Stimulated activated CD4-positive, alpha-beta T cell treated with anti-CD3 and anti-CD28 coated beads, Interleukin-4, amount 100 ng/mL, for 1 hour (primary cell): ENCODE measurements at regions not wholly inside any gene's neighbourhood (a gene's known extent, or its start where the extent isn't known, plus 50 kb on each side); places are given as distances from the start of the nearest gene placed in this dataset.

ENCODE experiments used
- DNase-seq: peaks from one replicate; pipeline ENCODE4 v3.0.0-alpha.2; 2020

DNA sequence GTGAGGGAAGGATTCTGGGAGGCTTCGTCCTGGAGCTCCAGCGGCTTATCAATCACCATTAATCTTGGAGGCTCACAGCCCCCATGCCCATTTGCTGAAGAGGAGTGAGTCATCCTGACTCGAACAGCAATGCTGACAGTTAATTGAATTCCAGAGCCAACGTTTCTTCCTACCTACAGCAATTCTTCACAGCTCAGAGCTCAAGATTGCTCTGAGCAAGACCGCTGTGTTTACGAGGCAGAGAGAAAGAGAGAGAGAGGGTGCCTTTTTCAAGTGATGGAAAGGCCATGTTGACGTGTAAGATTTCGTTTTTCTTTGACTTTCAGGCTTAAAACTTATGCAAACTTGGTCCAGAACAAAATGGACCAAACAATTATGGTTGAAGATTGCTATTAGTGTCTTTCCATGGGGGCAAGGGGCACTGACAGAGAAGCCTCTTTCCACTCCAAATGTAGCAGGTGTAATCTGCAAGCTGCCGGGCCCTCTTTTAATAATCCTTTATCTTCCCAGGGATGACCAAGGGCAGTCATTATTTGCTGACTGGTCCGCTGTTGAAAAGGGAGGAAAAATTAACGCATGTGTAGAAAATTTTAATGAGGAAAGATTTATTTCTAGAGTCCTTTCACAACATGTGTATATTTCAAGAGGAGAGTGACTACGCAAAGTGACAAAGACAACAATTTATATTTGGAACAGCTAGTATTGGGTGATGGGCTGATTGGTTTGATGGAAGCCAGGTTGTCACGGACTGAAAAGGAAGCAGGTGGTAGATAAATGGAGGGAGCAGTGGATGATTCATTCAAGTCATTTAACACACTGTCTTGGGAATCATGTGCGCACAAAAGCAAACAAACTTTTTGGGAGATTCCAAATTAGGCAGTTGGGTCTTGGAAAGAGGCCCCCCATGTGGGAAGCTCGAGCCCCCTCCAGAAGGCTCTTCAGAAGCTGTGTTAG is 136.1 kb upstream of the IRF2BP2 start:
- no peak for DNase-seq

DNA sequence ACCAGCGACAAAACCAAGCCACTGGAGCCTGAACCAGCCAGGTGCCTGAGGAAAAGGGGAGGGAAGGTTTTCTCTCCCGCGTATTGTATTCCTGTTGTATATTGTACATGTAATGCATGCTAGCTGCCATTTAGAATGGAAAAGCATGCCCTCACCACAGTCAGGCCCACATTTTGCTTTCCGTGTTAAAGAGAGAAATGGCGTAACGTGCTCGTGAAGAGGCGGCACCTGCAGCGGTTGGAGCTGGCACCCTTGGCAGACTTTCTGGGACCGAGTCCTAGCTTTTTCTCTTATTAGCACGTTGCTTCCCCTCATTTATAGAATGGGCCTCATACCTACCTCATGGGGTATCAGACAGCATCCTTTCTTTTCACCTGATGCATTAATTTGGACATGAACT is 135.3 kb upstream of the IRF2BP2 start:
- DNase-seq = no peak

DNA sequence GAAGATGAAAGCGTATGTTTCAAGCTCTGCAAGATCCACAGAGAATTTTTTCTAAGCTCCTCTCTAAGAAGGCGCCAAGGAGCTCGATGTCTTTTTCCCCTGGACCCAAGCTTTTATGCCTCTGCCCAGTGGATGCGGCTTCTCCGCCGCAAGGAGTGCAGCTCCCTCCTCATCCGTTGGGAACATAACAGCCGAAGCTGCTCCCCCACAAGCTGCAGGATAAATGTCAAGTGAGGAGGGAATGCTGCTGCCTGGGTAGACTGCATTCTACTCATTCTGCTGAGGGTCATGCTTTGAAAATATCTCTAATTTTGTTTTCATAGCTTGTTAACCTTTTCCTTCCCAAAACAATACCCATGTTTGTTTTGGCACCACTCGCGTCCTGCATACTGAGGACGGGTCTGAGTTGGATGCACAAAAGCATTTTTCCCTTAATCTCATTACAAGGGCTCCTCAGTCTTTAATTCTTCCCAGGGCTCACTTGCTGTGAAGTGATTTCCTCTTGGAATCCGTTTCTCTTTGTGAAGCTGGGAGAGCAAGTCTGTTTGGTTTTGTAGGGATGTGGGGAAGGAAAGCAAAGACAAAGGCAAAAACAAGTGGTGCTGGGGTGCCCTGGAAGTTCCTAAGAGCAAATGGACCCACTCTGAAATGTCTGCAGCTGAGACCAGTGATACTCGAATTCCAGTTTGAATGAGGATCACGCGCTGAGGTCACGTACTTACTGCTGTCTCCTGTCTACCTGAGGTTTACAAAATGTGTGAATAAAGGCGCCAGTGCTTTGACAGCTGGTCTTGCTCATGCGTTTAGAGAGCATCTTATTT is 134.0 kb upstream of the IRF2BP2 start:
- DNase-seq = no peak

DNA sequence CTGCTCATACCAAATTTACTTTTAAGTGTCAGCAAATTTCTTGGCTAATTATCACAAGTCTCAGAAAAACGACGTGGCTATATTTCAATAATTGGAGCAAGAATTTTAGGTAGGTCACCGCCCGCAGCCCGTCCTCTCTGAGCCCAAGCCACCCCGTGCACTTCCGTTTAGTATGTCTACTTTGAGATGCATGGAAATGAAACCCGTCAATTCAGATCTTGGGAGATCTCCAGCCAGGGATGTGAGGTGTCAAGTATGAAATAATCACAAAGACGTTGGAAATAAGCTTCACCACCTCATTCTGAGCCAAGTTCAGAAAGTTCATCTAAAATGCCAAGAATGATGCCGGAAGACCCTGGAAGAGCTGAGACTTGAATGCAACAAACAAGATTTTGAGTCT is 132.6 kb upstream of the IRF2BP2 start:
- DNase-seq = no peak

DNA sequence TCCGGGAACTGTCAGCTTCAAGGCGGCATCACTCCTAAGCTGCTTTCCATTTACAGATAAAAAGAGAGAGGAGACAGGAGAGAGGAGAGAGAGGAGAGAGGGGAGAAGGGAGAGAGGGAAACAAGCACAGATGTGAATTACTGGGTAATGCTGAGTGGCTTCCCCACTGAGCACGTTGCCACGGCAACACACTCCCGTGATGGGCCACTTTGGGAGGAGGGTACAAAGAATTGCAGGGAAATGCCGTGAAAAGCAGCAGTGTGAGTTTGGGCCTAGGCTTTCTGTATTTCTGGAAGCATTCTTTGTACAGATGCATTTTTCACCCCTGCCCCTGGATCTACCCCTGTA is 128.0 kb upstream of the IRF2BP2 start:
- no peak for DNase-seq

DNA sequence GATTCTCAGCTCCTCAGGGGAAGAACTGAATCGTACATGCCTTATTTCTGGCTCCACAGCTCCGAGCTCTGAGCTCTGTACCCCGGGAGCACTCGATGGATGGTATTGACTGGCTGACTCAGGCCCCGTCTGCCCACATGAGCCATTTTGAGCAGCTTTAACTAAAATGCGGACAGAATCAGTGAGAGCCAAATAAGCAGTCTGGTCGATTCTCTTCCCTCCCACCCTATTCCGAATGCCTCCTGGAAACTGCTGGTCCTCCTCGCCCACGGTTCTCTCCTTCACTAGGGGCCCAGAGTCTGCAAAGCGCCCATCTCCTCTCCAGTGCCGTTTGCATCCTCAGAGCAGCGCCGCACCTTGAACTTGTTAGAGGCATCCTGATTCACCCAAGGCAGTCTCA is 125.9 kb upstream of the IRF2BP2 start:
- DNase-seq = no peak

DNA sequence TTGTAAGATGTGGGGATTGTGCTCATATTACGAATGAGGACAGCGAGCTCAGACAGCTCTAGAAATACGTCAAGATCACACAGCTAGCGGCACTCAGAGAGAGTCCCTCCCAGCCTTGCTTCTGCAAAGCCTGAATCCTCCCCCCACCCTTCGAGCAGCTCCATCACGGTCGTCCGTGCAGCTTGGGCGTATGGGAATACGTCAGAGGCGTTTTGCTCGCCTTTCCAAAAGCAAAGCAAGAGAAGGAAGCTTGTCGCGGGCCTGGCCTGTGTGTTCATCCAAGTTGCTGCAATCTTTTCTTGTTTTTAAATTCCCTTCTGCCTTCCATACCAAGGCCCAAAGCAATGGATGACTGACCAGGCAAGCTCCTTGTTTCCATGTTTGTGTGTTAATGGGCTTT is 125.5 kb upstream of the IRF2BP2 start:
- no peak for DNase-seq

DNA sequence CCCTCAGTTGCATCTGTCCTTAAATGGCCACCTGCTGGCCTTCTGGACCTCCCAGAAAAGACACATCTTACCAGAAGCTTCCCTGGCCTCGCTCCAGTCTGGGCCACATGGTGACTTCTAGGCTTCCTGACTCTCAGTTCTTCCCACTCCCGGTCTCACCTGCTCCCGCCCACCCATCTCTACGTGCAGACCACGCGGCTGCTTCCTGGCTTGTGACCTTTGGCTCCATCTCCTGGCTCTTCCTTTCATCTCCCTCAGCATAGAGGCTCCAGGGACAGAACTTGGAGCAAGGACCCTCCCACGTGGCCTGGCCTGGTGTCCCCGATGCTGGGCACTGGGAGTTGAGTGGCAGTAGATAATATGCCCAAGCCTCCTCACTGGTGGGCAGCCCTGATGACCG is 124.9 kb upstream of the IRF2BP2 start:
- no peak for DNase-seq

DNA sequence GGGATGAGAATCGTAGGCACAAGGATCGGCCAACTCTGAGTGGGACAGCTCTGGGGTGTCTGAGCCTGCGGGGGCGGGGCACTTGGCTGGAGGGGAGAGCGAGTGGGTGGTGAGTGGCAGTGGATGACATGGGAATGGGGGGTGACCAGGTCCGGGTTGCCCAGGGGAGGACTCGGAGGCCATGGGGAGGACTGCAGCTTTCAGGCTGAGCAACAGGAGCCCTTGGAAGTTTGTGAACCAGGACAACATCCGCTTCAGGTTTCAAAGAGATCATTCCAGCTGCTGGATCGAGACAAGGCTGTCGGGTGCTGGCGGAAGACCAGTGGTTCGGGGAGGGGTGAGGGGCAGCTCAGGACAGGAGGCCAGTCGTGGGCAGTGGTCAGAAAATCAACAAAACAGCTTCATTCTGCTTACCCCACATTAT is 124.4 kb upstream of the IRF2BP2 start:
- DNase-seq = no peak

DNA sequence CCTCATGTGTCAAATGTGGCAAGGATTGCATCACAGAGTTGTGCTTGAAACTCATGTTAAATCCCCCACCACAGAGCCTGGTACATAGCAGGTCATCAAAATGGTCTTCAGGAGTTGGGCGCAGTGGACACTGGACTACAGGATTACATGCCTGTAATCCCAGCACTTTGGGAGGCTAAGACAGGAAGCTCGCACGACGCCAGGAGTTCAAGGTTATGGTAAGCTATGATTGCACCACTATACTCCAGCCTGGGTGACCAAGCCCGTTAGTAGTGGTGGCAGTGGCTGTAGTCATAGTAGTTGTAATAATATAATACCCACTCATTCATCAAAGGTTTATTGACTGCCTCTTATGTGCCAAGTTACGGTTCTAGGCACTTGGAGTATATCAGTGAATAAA is 123.4 kb upstream of the IRF2BP2 start:
- no peak for DNase-seq

DNA sequence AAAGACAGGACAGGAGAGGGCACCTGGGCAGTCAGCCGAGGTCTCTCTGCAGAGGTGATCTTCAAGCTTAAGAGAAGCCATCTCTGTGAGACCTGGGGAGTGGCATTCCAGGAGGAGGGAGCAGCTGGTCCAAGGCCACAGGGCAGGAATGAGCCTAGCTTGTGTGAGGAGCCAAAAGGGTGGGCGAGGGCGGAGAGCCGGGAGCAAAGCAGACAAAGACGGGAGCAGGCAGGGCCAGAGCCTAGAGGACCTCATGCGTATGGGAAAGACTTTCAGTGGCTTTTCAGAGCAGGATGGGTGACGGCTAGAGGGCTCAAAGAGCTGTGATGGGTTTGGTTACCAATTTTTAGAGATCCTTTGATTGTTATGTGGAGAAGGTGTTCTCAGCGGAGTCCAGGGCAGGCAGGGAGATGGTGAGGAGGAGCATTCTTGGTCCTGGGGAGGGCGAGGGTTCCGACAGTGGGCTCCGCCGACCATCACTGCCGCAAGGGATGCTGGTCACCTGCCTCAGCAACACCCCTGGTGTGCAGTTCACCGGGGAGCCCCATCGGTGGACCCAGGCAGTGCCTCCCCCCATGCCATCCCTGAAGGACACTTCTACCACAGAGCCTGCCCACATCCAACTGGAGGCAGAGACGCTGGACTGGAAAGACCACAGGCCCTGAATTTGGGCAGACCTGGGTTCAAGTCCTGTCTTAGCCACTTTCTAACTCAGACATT is 122.9 kb upstream of the IRF2BP2 start:
- DNase-seq = no peak

DNA sequence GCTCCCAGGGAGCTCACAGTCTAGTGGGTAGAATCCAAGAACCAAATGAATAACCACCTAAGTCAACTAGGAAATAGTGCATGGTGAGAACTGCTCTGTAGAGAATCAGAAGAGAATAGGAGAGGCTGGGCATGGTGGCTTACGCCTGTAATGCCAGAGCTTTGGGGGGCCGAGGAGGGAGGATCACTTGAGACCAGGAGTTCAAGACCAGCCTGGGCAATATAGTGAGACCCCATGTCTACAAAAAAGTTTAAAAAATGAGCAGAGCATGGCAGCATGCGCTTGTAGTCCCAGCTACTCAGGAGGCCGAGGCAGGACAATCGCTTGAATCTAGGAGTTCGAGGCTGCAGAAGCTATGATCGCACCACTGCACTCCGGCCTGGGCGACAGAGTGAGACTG is 122.3 kb upstream of the IRF2BP2 start:
- DNase-seq = no peak

DNA sequence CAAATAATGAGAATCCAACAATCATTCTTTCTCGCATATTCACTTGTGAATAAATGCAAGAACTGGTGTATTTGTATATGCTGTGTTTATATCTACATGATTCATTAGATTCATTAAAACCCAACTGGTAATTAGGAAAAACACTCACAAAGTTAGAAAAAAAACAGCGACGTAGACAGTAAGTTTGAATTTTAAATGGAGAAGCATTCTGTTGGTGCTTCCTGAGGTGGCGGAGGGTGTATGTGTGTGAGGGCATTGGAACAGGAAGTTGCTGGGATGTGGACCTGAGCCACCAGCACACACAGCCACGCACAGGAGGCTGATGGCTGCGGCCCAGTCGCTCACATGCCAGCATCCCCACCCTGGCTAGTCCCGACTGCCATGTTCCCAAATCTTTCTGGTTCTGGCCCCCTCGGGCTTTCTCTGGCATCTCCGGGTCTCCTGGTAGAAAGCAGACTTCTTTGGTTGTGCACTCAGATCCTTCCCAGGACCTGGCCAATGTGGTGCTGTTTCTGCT is 121.6 kb upstream of the IRF2BP2 start:
- DNase-seq = peak; percentile 12

DNA sequence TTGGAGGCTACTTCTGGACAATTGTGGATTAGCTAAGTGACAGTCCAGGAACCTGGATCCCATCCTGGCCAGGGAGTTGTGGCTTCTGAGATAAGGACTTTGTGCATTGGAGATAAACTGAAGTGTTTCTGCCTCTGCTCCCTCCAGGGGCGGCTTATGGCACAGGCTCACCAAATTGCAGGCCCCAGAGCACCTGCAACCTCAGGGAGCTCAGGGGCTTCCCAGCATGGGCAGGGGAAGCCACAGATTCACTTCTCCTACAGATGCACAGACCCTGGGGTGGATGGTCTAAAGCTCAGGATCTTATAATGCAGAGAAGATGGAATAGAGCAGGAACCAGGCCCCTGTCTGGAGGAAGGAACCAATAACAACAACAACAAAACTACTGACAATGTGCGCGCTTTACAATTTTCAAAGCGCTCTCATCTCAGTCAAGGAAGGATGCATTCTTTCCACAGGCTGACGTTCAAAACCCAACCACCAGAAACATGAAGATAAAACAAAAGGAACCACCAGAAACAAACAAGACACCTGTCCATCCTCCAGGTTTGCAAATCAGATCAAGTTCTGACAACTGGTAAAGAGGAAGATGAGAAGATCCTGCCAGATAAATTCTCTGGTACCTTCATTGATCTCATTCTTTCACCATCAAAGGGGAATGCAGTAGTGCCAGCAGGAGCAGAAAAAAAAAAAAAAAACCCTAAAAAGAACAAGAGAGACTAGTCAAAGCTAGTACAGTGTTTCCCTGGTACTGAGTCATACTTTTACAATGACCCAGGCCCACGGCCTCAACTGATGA is 121.0 kb upstream of the IRF2BP2 start:
- DNase-seq = peak; percentile 28

DNA sequence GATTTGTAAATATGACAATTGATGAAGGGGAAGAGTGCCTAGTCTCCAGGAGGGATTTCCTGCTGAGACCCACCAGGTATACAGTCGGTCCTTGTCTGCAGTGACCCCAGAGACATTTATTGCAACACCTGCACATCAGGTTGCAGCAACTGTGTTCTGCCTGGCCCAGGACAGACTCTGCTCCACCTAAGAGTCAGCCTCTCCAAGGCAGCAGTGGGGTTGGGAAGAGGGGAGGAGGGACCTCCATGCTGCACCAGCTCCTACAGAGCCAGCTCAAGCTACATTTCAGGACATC is 120.4 kb upstream of the IRF2BP2 start:
- DNase-seq = no peak

DNA sequence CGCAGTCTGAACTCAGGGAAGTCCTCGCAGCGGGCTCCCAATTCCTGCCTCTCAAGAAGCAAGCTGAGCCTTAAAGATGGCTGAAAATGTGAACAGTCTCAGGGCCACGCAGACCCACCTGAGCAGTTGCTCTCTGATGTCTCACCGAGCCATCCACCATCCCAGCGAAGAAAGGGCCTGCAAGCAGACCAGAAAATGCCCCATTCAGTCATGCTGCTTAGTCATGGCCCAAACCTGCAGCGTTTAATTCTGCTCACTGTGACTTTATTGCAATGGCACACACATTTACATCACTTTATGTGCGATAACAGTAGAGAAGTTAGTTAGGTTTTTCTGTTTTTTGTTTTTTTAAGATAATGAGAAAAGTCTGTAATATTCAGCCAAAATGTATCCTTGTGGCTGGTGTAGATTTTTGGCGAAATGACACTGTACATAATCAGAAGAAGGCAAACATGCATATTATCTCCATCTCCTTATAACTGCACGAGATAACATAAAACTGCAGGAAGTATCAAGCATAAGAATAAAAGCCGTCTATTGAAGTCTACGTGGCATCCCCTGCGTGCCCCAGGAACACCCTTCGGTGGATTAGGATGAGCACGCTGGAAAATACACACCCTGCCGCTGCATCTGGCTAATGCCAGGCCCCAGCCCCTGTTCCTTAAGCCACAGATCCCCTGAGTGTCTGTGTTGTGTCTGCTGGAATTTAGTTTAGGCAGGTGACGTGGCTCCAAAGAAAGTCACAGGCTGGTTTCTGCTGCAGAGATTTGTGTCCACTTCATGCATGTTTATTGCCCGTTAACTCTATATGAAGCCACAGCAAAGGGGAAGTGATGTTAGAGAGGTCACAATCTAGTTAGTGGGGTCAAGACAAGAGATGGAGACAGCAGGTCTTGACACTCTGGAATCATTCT is 119.8 kb upstream of the IRF2BP2 start:
- DNase-seq = no peak

DNA sequence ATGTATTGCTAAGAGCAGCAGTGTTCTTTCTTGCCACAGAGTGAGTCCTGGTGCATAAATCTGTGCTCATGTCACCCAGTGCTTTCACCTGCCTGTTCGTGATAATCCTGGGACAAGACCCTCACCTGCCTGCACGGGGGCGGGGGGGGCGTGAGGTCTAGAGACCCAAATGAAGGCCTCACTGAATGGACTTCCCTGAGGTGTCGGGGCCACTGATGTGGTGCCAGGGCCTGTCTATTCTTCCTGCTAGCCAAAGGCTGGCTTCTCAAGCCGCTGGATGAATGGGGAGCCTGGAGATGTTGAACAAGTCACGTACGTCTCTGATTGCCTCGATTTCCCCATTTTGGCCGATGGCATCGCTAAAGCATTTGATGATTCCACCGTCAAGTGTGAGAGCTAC is 118.8 kb upstream of the IRF2BP2 start:
- no peak for DNase-seq

DNA sequence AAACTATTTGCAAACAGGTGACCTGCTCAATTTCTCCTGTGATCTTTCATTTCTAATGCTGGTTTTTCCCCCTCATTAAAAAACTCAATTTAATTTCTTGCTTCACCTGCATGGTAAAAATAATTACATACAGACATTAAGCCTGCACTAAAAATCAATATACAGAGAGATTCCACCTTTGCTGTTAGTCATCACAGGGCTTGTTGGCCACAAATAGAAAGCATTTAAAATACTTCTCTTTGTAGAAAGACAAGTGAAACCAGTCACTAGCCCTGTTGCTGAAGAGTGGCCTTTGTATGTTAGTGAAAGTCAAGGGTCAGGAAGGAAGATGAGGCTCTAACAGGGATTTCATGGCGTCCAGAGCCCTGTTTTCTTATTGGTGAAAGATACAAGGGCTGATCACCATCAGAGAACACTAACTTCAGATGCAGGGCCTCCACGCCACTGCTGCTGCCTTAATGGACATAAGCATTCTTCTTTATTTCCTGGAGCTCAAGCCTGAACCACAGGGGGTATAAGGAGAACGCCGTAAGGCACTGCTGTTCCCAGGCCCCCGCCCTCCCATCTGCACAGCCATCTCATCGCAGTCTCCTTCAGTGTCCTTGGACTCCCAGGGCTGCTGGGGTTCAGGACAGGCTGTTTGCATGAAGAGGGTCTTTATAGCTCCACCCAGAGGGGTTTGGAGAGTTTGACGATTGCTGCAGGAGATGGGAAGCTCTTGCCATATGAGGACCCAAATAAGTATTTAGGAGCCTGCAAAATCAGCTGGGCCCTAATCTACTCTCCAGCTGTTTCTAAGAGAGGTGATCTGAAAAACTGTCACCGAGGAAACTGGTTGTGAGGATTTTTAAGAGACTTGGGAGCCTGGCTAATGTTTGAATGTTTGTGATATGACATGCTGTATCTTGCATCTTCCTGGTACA is 117.3 kb upstream of the IRF2BP2 start:
- DNase-seq = no peak

DNA sequence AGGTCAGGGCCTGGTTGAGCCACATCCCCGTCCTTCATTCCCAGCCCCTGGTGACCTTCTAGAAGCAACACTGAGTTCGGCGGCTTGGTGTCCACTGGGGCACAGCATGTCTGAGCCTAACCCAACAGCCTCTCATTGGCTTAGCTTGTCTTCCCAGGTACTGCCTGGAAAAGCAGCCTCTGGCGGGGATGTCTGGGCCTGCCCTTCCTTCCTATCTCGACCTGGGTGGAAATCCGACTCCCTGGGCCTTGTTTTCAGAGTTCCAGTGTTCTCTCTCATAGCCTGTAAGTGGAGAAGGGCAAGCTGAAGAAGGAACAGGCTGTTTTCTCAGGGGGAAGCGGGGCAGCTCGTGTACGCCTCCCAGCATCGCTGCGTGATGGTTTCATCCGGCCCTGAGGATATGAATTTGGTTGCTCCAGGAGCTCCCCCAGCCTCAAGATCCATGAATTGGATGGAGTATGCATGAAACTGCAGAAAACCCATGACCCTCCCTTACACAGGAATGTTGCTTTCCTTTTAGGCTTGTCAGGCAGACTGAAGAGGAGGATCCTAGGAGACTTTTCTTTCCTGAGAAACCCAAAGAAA is 116.5 kb upstream of the IRF2BP2 start:
- no peak for DNase-seq
